HG03342 (cell line): ENCODE measurements at regions not wholly inside any gene's neighbourhood (a gene's known extent, or its start where the extent isn't known, plus 50 kb on each side); places are given as distances from the start of the nearest gene placed in this dataset.
"Not testable (repeated sequence)": the region's sequence is repeated elsewhere in the genome, so short reads cannot be mapped to it uniquely, and the experiment has no call there.

Experiments used
- ATAC-seq: cut with Tn5 transposase; IDR thresholded peaks from one replicate; pipeline ENCODE4 v1.9.1; 2021; ENCODE audit warnings: mild to moderate bottlenecking, moderate library complexity; ENCODE audit not compliant: unreplicated experiment

- no peak for ATAC-seq
Measured at GRCh38 chr7:131803816-131804215, 247.4 kb upstream of the PODXL start.

GRCh38 chr7:131802195-131802864 is 245.9 kb upstream of the PODXL start:
- ATAC-seq, result no peak

GRCh38 chr7:131800531-131800930 is 244.1 kb upstream of the PODXL start:
- ATAC-seq, result no peak

GRCh38 chr7:131800008-131800407 is 243.6 kb upstream of the PODXL start:
- ATAC-seq, result no peak

- ATAC-seq, result no peak
Measured at GRCh38 chr7:131797841-131798240, 241.4 kb upstream of the PODXL start.

- no peak for ATAC-seq
Measured at GRCh38 chr7:131795400-131795799, 239.0 kb upstream of the PODXL start.

GRCh38 chr7:131792311-131792710 is 235.9 kb upstream of the PODXL start:
- ATAC-seq, result no peak

- ATAC-seq, result no peak
Measured at GRCh38 chr7:131787101-131787500, 230.7 kb upstream of the PODXL start.

GRCh38 chr7:131786204-131786603 is 229.8 kb upstream of the PODXL start:
- ATAC-seq, result no peak

GRCh38 chr7:131778601-131779000 is 222.2 kb upstream of the PODXL start:
- no peak for ATAC-seq

- ATAC-seq, result no peak
Measured at GRCh38 chr7:131774419-131775220, 218.2 kb upstream of the PODXL start.

GRCh38 chr7:131773413-131773812 is 217.0 kb upstream of the PODXL start:
- ATAC-seq, result no peak

GRCh38 chr7:131769241-131769640 is 212.8 kb upstream of the PODXL start:
- no peak for ATAC-seq

- ATAC-seq, result no peak
Measured at GRCh38 chr7:131767591-131767990, 211.2 kb upstream of the PODXL start.

- no peak for ATAC-seq
Measured at GRCh38 chr7:131765575-131765974, 209.1 kb upstream of the PODXL start.

GRCh38 chr7:131764143-131764775 is 207.8 kb upstream of the PODXL start:
- ATAC-seq, result no peak

- ATAC-seq, result no peak
Measured at GRCh38 chr7:131762753-131763152, 206.3 kb upstream of the PODXL start.

- ATAC-seq, result not testable (repeated sequence)
Measured at GRCh38 chr7:131755801-131756200, 199.4 kb upstream of the PODXL start.

- ATAC-seq, result no peak
Measured at GRCh38 chr7:131753620-131754222, 197.3 kb upstream of the PODXL start.

GRCh38 chr7:131747658-131748232 is 191.3 kb upstream of the PODXL start:
- ATAC-seq, result no peak
